ENCODE measurements at regions not wholly inside any gene's neighbourhood (a gene's known extent, or its start where the extent isn't known, plus 50 kb on each side); places are given as distances from the start of the nearest gene placed in this dataset.
A peak's percentile ranks its signal among the peaks of the same experiment; 100 is the strongest.

DNA sequence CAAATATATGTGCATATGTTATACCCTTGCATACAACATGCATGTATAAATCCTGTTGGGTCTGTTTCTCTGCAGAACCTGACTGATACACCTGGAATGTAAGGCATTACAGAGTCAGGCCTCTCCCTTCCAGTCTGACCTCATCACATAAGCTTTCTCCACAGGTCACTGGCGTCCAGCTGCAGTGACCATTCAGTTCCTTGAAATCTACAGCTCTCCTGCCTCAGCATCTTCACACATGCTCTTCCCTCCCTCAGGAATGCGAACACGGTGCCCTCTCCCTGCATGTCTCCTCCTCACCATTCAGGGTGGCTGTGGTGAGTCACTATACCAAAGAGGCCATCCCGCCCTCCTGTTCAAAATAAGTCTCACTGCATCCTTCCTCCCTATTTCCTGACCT is 657.8 kb upstream of the B3GAT1 start:
- WGBS, 2 experiments (ENCODE audit: extremely low coverage in 1 of 2, insufficient coverage in 1 of 2, insufficient read length in 1 of 2, insufficient replicate concordance in 2 of 2, low coverage in 1 of 2, low lambda C conversion rate in 2 of 2, missing lambda C conversion rate in 1 of 2) = 79% methylated on average over 4 of the region's 4 CpGs; no CpG with 5 or more reads in 1 of the 2 experiments
- Histone ChIP-seq H3K23me2 (ENCODE audit: low read depth, low read length) (no peaks in the 10 kb centered on the region), H3K79me2 (ENCODE audit: control insufficient read depth in 1 of 2, insufficient read depth in 2 of 2, low read length in 2 of 2) (no peaks in the 10 kb centered on the region), H3K9me3 (ENCODE audit: insufficient read depth in 2 of 2, low read depth in 1 of 2, low read length in 1 of 2) (peaks cover under 1 to 9% of the 10 kb centered on the region in 2 experiments; a peak in 3 of 4 replicates), H2BK5ac (ENCODE audit: low read depth, low read length) (no peak overlapping the region), H2BK20ac (ENCODE audit: low read length) (no peak overlapping the region), H4K20me1 (replicated peaks in 1 of 2; ENCODE audit: control insufficient read depth in 1 of 2, insufficient read depth in 2 of 2, low read length in 2 of 2) (no peaks in the 10 kb centered on the region), H3K18ac (ENCODE audit: extremely low read depth, low read length) (no peak overlapping the region), H3K9ac (replicated peaks in 1 of 4; ENCODE audit: extremely low read depth in 1 of 4, low read depth in 3 of 4, low read length in 3 of 4) (no peak overlapping the region), H2AFZ (ENCODE audit: low read length) (no peak overlapping the region), H3K4me2 (ENCODE audit: insufficient read depth in 1 of 2, low read depth in 2 of 2, low read length in 2 of 2) (no peak overlapping the region), H2BK15ac (ENCODE audit: low read length) (no peak overlapping the region), H3K23ac (ENCODE audit: insufficient read length) (no peak overlapping the region), H4K91ac (replicated peaks; ENCODE audit: insufficient read length, low read length) (no peak overlapping the region), H3K36me3 (ENCODE audit: control insufficient read depth in 2 of 4, insufficient read depth in 4 of 4, low read length in 3 of 4) (no peaks in the 10 kb centered on the region), H2BK12ac (ENCODE audit: low read depth, low read length) (no peak overlapping the region), H3K4me3 (ENCODE audit: extremely low read depth in 1 of 4, insufficient read depth in 2 of 4, low read depth in 3 of 4, low read length in 4 of 4) (no peak overlapping the region), H3K14ac (ENCODE audit: insufficient read length) (no peak overlapping the region), H3K27me3 (replicated peaks in 1 of 4; ENCODE audit: control insufficient read depth in 3 of 4, extremely low read depth in 1 of 4, insufficient read depth in 3 of 4, low read length in 3 of 4) (no peaks in the 10 kb centered on the region), H2AK5ac (ENCODE audit: low read depth, low read length) (no peak overlapping the region), H4K5ac (ENCODE audit: insufficient read length, low read depth, low read length) (no peak overlapping the region), H3K27ac (ENCODE audit: low read depth, low read length) (no peak overlapping the region), H3K79me1 (ENCODE audit: low read depth, low read length) (no peaks in the 10 kb centered on the region), H4K8ac (ENCODE audit: extremely low read depth, insufficient read depth, low read length) (no peak overlapping the region), H3K4ac (replicated peaks; ENCODE audit: insufficient read length, low read depth, low read length) (no peak overlapping the region), H2BK120ac (replicated peaks; ENCODE audit: low read depth, low read length) (no peak overlapping the region), H3K56ac (replicated peaks; ENCODE audit: insufficient read length, low read depth, low read length) (no peak overlapping the region), H3K4me1 (replicated peaks in 1 of 4; ENCODE audit: control insufficient read depth in 3 of 4, insufficient read depth in 4 of 4, low read length in 3 of 4) (no peaks in the 10 kb centered on the region; a peak in 1 of 7 replicates)
- TF ChIP-seq TCF12 (IDR thresholded peaks at IDR 0.05; ENCODE audit: low read depth, low read length) (no peak), TEAD4 (IDR thresholded peaks at IDR 0.05; ENCODE audit: low read depth, low read length) (peak; percentile 71; the same call in 1 of the 2 replicates)
- ChIA-PET POLR2A (ENCODE audit: partially characterized antibody) (no interaction called here), CTCF (ENCODE audit: partially characterized antibody) (interaction anchor here (0.8 to 3.4 kb wide), 9 partner anchors 15 to 251 kb away, joined by 3 to 27 read pairs (median 4); no protein-coding TSS in a partner anchor)
- FAIRE-seq = no peak
- no peak for DNase-seq (ENCODE audit: low read depth in 1 of 2, low spot score in 2 of 2)
